HEK293 (cell line): ENCODE measurements at regions not wholly inside any gene's neighbourhood (a gene's known extent, or its start where the extent isn't known, plus 50 kb on each side); places are given as distances from the start of the nearest gene placed in this dataset.
"Not testable (repeated sequence)": the region's sequence is repeated elsewhere in the genome, so short reads cannot be mapped to it uniquely, and the experiment has no call there.

Experiments
- CTCF ChIA-PET: fragments of 350-600 bp; formaldehyde crosslinking; extraction: SDS; loops from one replicate; lab custom pipeline; 2021; ENCODE audit warnings: antibody characterized with exemption; lab: Yijun Ruan, JAX
- POLR2A ChIA-PET: fragments of 300-600 bp; formaldehyde crosslinking; extraction: SDS; loops from one replicate; lab custom pipeline; 2020; ENCODE audit warnings: antibody characterized with exemption, inconsistent platforms; lab: Yijun Ruan, JAX
- H3K27ac ChIP-seq: fragments of 200-500 bp; sonication (Bioruptor generic); 2 replicates; pipeline ENCODE4 v1.5.1; 2014; ENCODE audit warnings: low read depth, low read length, control low read depth, inconsistent platforms; ENCODE audit errors: extremely low read depth
- H3K36me3 ChIP-seq, 2 experiments: fragments of 200-500 bp in 1 of 2; sonication (Bioruptor generic) in 1 of 2; 1 replicate in 1 of 2; 2 replicates in 1 of 2; pipeline ENCODE4 v1.5.1; 2014 to 2017; ENCODE audit warnings: inconsistent platforms in 2 of 2, low read length in 2 of 2; ENCODE audit not compliant: control insufficient read depth in 2 of 2, insufficient read depth in 1 of 2
- H3K4me1 ChIP-seq: fragments of 200-500 bp; sonication (Bioruptor generic); 2 replicates; pipeline ENCODE4 v1.5.1; 2014; ENCODE audit warnings: mild to moderate bottlenecking, low read length, inconsistent platforms; ENCODE audit not compliant: control insufficient read depth, insufficient read depth
- H3K4me3 ChIP-seq: 2 replicates; pipeline ENCODE4 v1.5.1; 2011; ENCODE audit warnings: low read depth, mild to moderate bottlenecking, control low read depth, low read length, moderate library complexity
- H3K9me3 ChIP-seq: fragments of 200-500 bp; sonication (Bioruptor generic); 2 replicates; pipeline ENCODE4 v1.5.1; 2014; ENCODE audit warnings: low read depth, low read length, inconsistent platforms; ENCODE audit not compliant: control insufficient read depth, insufficient read depth
- GFI1B ChIP-seq: fragments of 450-650 bp; formaldehyde crosslinking; IDR thresholded peaks from 2 replicates; pipeline ENCODE4 v1.5.1; 2016; ENCODE audit warnings: missing biosample characterization, missing genetic modification characterization
- HOXC10 ChIP-seq: sonication (generic); formaldehyde crosslinking; IDR thresholded peaks from 2 replicates; pipeline ENCODE4 v1.8.1; 2023; ENCODE audit warnings: mild to moderate bottlenecking, missing genetic modification reagents
- REPIN1 ChIP-seq: fragments of 450-650 bp; formaldehyde crosslinking; IDR thresholded peaks from 2 replicates; pipeline ENCODE4 v1.5.1; 2017; ENCODE audit warnings: missing biosample characterization, missing genetic modification characterization, low read depth
- SETDB1 ChIP-seq: IDR thresholded peaks from one replicate; pipeline ENCODE4 v1.6.1; 2017; ENCODE audit warnings: mild to moderate bottlenecking, low read length, moderate library complexity, mixed read lengths; ENCODE audit not compliant: insufficient read length
- TRIM28 ChIP-seq: IDR thresholded peaks from 2 replicates; pipeline ENCODE4 v1.6.1; 2011; ENCODE audit warnings: low read length, control low read depth, borderline replicate concordance
- ZBTB44 ChIP-seq: fragments of 450-650 bp; IDR thresholded peaks from 2 replicates; pipeline ENCODE4 v1.5.1; 2018; ENCODE audit warnings: missing biosample characterization, mild to moderate bottlenecking, missing genetic modification characterization
- ZNF133 ChIP-seq: fragments of 450-650 bp; formaldehyde crosslinking; IDR thresholded peaks from 2 replicates; pipeline ENCODE4 v1.5.1; 2016; ENCODE audit warnings: missing biosample characterization, missing genetic modification characterization
- ZNF148 ChIP-seq: fragments of 450-650 bp; formaldehyde crosslinking; IDR thresholded peaks from 2 replicates; pipeline ENCODE4 v1.5.0; 2017; ENCODE audit warnings: missing biosample characterization, missing genetic modification characterization, borderline replicate concordance
- ZNF16 ChIP-seq: fragments of 450-650 bp; formaldehyde crosslinking; IDR thresholded peaks from 2 replicates; pipeline ENCODE4 v1.5.1; 2016; ENCODE audit warnings: low read depth, missing biosample characterization, missing genetic modification characterization
- ZNF18 ChIP-seq: fragments of 450-650 bp; formaldehyde crosslinking; IDR thresholded peaks from 2 replicates; pipeline ENCODE4 v1.5.1; 2016; ENCODE audit warnings: missing biosample characterization, missing genetic modification characterization
- ZNF248 ChIP-seq: fragments of 450-650 bp; formaldehyde crosslinking; IDR thresholded peaks from 2 replicates; pipeline ENCODE4 v1.5.1; 2017; ENCODE audit warnings: missing biosample characterization, missing genetic modification characterization
- ZNF341 ChIP-seq: fragments of 450-650 bp; formaldehyde crosslinking; IDR thresholded peaks from 2 replicates; pipeline ENCODE4; 2016; ENCODE audit warnings: low read depth, missing biosample characterization, missing genetic modification characterization
- ZNF514 ChIP-seq: fragments of 450-650 bp; formaldehyde crosslinking; IDR thresholded peaks from 2 replicates; pipeline ENCODE4 v1.5.1; 2016; ENCODE audit warnings: missing biosample characterization, missing genetic modification characterization
- ZNF529 ChIP-seq: fragments of 450-650 bp; formaldehyde crosslinking; IDR thresholded peaks from 2 replicates; pipeline ENCODE4 v1.5.1; 2017; ENCODE audit warnings: missing genetic modification characterization, missing biosample characterization; ENCODE audit not compliant: insufficient replicate concordance
- ZNF585B ChIP-seq: fragments of 450-650 bp; formaldehyde crosslinking; IDR thresholded peaks from 2 replicates; pipeline ENCODE4 v1.5.1; 2016; ENCODE audit warnings: missing biosample characterization, missing genetic modification characterization
- ZNF596 ChIP-seq: fragments of 450-650 bp; IDR thresholded peaks from 2 replicates; pipeline ENCODE4 v1.5.0; 2018; ENCODE audit warnings: missing biosample characterization, mild to moderate bottlenecking, missing genetic modification characterization, moderate library complexity
- ZNF626 ChIP-seq: fragments of 450-650 bp; sonication (Bioruptor Pico); formaldehyde crosslinking; IDR thresholded peaks from 2 replicates; pipeline ENCODE4 v1.5.1; 2018; ENCODE audit warnings: missing biosample characterization, missing genetic modification characterization, inconsistent platforms

GRCh38 chrX:89033723-89034122 is 286.7 kb downstream of the CPXCR1 start:
- POLR2A ChIA-PET = no interaction called here
- Histone ChIP-seq H3K4me3 (no peak overlapping the region), H3K27ac (no peak overlapping the region), H3K36me3 (no peaks in the 10 kb centered on the region), H3K9me3 (no peaks in the 10 kb centered on the region; the same call in none of the 2 replicates), H3K4me1 (no peaks in the 10 kb centered on the region)
- peak; percentile 58; the same call in 1 of the 2 replicates for TF ChIP-seq TRIM28
- peak; percentile 94 for TF ChIP-seq ZNF585B (tag by site-specific recombination)
- TF ChIP-seq SETDB1 = peak; percentile 89
- TF ChIP-seq ZNF514 (tag by site-specific recombination) = no peak
- CTCF ChIA-PET = interaction anchor here (0.6 kb wide), 2 partner anchors 142 to 700 kb away, joined by 3 to 4 read pairs; no protein-coding TSS in a partner anchor

- Histone ChIP-seq H3K4me1 (no peaks in the 10 kb centered on the region), H3K36me3 (no peaks in the 10 kb centered on the region), H3K27ac (no peak overlapping the region), H3K9me3 (no peaks in the 10 kb centered on the region; the same call in none of the 2 replicates), H3K4me3 (no peak overlapping the region)
- ChIA-PET POLR2A (no interaction called here), CTCF (interaction anchor here (0.6 kb wide), 1 partner anchor 699 kb away, joined by 4 read pairs; no protein-coding TSS in a partner anchor)
- TF ChIP-seq ZNF133 (no peak), GFI1B (no peak), ZNF248 (no peak), ZNF596 (tag by site-specific recombination) (no peak), ZNF341 (tag by site-specific recombination) (no peak)
Observed at GRCh38 chrX:89034679-89035078, 287.7 kb downstream of the CPXCR1 start.

GRCh38 chrX:89053223-89053622 is 306.2 kb downstream of the CPXCR1 start:
- Histone ChIP-seq H3K27ac (no peak overlapping the region), H3K4me3 (no peak overlapping the region), H3K4me1 (no peaks in the 10 kb centered on the region)
- CTCF ChIA-PET = no interaction called here
- POLR2A ChIA-PET = no interaction called here
- TF ChIP-seq ZNF16 (tag by site-specific recombination) = no peak
- TF ChIP-seq REPIN1 = no peak
- no peak for TF ChIP-seq ZNF133
- no peak for TF ChIP-seq HOXC10 (CRISPR knock-in tag)
- no peak for TF ChIP-seq ZNF626
- peak; percentile 16 for TF ChIP-seq SETDB1
- peak; percentile 78 for TF ChIP-seq ZNF585B (tag by site-specific recombination)
- TF ChIP-seq ZNF529 (tag by site-specific recombination) = no peak
- TF ChIP-seq ZNF148 (tag by site-specific recombination) = no peak
- no peak for TF ChIP-seq ZNF596 (tag by site-specific recombination)
- no peak for TF ChIP-seq ZBTB44 (tag by site-specific recombination)
- no peak for TF ChIP-seq ZNF18 (tag by site-specific recombination)
- TF ChIP-seq, all 188 proteins: peak for 2
- Histone ChIP-seq H3K9me3 (no peaks in the 10 kb centered on the region; the same call in 1 of the 2 replicates), H3K36me3 (no peaks in the 10 kb centered on the region)

GRCh38 chrX:89099587-89099986 is 352.6 kb downstream of the CPXCR1 start:
- CTCF ChIA-PET = interaction anchor here (0.6 to 0.7 kb wide), 2 partner anchors 13 to 573 kb away, joined by 4 read pairs; no protein-coding TSS in a partner anchor
- H3K4me3 ChIP-seq, H3K4me1 ChIP-seq, H3K27ac ChIP-seq, POLR2A ChIA-PET, H3K36me3 ChIP-seq, H3K9me3 ChIP-seq: not testable (repeated sequence)
